Caco-2 (cell line): ENCODE measurements at regions not wholly inside any gene's neighbourhood (a gene's known extent, or its start where the extent isn't known, plus 50 kb on each side); places are given as distances from the start of the nearest gene placed in this dataset.

Experiments
- BruUV-seq: library from RNA; stranded (reverse); fragments of 400-500 nt; replicated peaks from 2 replicates; lab custom pipeline; 2021; lab: Mats Ljungman, UMichigan
- CTCF ChIA-PET: fragments of 300-600 bp; sonication (Branson Sonifier 250); formaldehyde crosslinking; loops from one replicate; lab custom pipeline; 2022; ENCODE audit warnings: antibody characterized with exemption; lab: Charles Lee
- POLR2A ChIA-PET: fragments of 300-600 bp; sonication (Branson Sonifier 250); formaldehyde crosslinking; loops from one replicate; lab custom pipeline; 2022; ENCODE audit warnings: antibody characterized with exemption; lab: Charles Lee
- DNase-seq, 2 experiments: peaks; one replicate each; pipeline versions ENCODE4 v3.0.0 to v3.0.0-alpha.2; 2020 to 2022
- H3K27me3 ChIP-seq: replicated peaks from 2 replicates; pipeline ENCODE4 v1.6.0; 2011; ENCODE audit warnings: low read length; ENCODE audit not compliant: control insufficient read depth, insufficient read depth
- H3K36me3 ChIP-seq: 2 replicates; pipeline ENCODE4 v1.5.1; 2011; ENCODE audit warnings: low read length; ENCODE audit not compliant: control insufficient read depth, insufficient read depth
- H3K4me1 ChIP-seq: fragments of 250-450 bp; sonication (Bioruptor Pico); 2 replicates; pipeline ENCODE4 v1.5.1; 2020; ENCODE audit warnings: mild to moderate bottlenecking
- H3K4me3 ChIP-seq: 2 replicates; pipeline ENCODE4 v1.5.1; 2011; ENCODE audit warnings: low read depth, mild to moderate bottlenecking, control low read depth, low read length
- H3K9me3 ChIP-seq: fragments of 250-450 bp; sonication (Bioruptor Pico); 2 replicates; pipeline ENCODE4 v1.5.1; 2020; ENCODE audit warnings: mild to moderate bottlenecking, moderate library complexity
- H3K27ac Mint-ChIP-seq: one replicate; pipeline ENCODE4 v1.8.0; 2022; ENCODE audit warnings: mixed read lengths; ENCODE audit not compliant: unreplicated experiment
- H3K27me3 Mint-ChIP-seq: one replicate; pipeline ENCODE4 v1.8.0; 2022; ENCODE audit warnings: mixed read lengths; ENCODE audit not compliant: insufficient read depth, unreplicated experiment
- H3K36me3 Mint-ChIP-seq: one replicate; pipeline ENCODE4 v1.8.0; 2022; ENCODE audit warnings: mild to moderate bottlenecking, mixed read lengths; ENCODE audit not compliant: insufficient read depth, unreplicated experiment
- H3K4me1 Mint-ChIP-seq: one replicate; pipeline ENCODE4 v1.8.0; 2022; ENCODE audit warnings: low read depth, mixed read lengths; ENCODE audit not compliant: unreplicated experiment
- H3K4me3 Mint-ChIP-seq: one replicate; pipeline ENCODE4 v1.8.0; 2022; ENCODE audit warnings: mild to moderate bottlenecking, moderate library complexity, mixed read lengths; ENCODE audit not compliant: unreplicated experiment
- H3K9me3 Mint-ChIP-seq: one replicate; pipeline ENCODE4 v1.8.0; 2022; ENCODE audit warnings: mixed read lengths; ENCODE audit not compliant: unreplicated experiment
- CTCF ChIP-seq, 2 experiments: fragments of 200-600 bp in 1 of 2; IDR thresholded peaks; 1 replicate in 1 of 2; 2 replicates in 1 of 2; pipeline versions ENCODE4 v1.5.1 to v1.8.0; 2011 to 2022; ENCODE audit warnings: antibody characterized with exemption in 1 of 2, control low read depth in 1 of 2, inconsistent platforms in 1 of 2, low read depth in 1 of 2, low read length in 1 of 2, mild to moderate bottlenecking in 1 of 2, moderate library complexity in 1 of 2; ENCODE audit not compliant: insufficient read depth in 1 of 2, severe bottlenecking in 1 of 2, unreplicated experiment in 1 of 2
- intact Hi-C: fragments of 100-400 bp; cut with micrococcal nuclease; formaldehyde crosslinking; loops from one replicate; pipeline ENCODE4 v1.10.0; 2022; ENCODE audit not compliant: unreplicated experiment

- no peaks in the 10 kb centered on the region for H3K4me1 ChIP-seq
- H3K36me3 ChIP-seq = no peaks in the 10 kb centered on the region
- Mint-ChIP-seq H3K27ac (no peak overlapping the region), H3K9me3 (no peaks in the 10 kb centered on the region), H3K27me3 (no peaks in the 10 kb centered on the region), H3K36me3 (no peaks in the 10 kb centered on the region), H3K4me1 (no peaks in the 10 kb centered on the region), H3K4me3 (no peak overlapping the region)
- no peaks in the 10 kb centered on the region; the same call in 1 of the 2 replicates for H3K27me3 ChIP-seq
- BruUV-seq = no TSS peak
- ChIA-PET POLR2A (no interaction called here), CTCF (no interaction called here)
- intact Hi-C loops = no loop called here
- no peak for DNase-seq
- H3K4me3 ChIP-seq = no peak overlapping the region
- no peak for TF ChIP-seq CTCF (IDR thresholded peaks at IDR 0.05; ENCODE audit: insufficient read depth in 1 of 2, low read depth in 1 of 2, low read length in 1 of 2, severe bottlenecking in 1 of 2, unreplicated experiment in 1 of 2)
- no peaks in the 10 kb centered on the region for H3K9me3 ChIP-seq
Measured at GRCh38 chr14:48526307-48526706, 850.9 kb upstream of the MDGA2 start.

- POLR2A ChIA-PET = no interaction called here
- Mint-ChIP-seq H3K27ac (no peak overlapping the region), H3K36me3 (no peaks in the 10 kb centered on the region), H3K9me3 (no peaks in the 10 kb centered on the region), H3K4me3 (no peak overlapping the region), H3K27me3 (no peaks in the 10 kb centered on the region), H3K4me1 (no peaks in the 10 kb centered on the region)
- no peaks in the 10 kb centered on the region for H3K36me3 ChIP-seq
- H3K9me3 ChIP-seq = no peaks in the 10 kb centered on the region
- DNase-seq = no peak
- no peak for TF ChIP-seq CTCF (IDR thresholded peaks at IDR 0.05; ENCODE audit: insufficient read depth in 1 of 2, low read depth in 1 of 2, low read length in 1 of 2, severe bottlenecking in 1 of 2, unreplicated experiment in 1 of 2)
- H3K4me3 ChIP-seq = no peak overlapping the region
- H3K27me3 ChIP-seq = no peaks in the 10 kb centered on the region
- CTCF ChIA-PET = no interaction called here
- BruUV-seq = no TSS peak
- intact Hi-C loops = no loop called here
- no peaks in the 10 kb centered on the region for H3K4me1 ChIP-seq
Measured at GRCh38 chr14:48504921-48505320, 829.5 kb upstream of the MDGA2 start.

GRCh38 chr14:48490756-48491155 is 815.4 kb upstream of the MDGA2 start:
- CTCF ChIA-PET = no interaction called here
- no peaks in the 10 kb centered on the region for H3K36me3 Mint-ChIP-seq
- H3K36me3 ChIP-seq = no peaks in the 10 kb centered on the region
- H3K4me3 Mint-ChIP-seq = no peak overlapping the region
- intact Hi-C loops = no loop called here
- no peaks in the 10 kb centered on the region for H3K27me3 Mint-ChIP-seq
- BruUV-seq = no TSS peak
- no peaks in the 10 kb centered on the region for H3K9me3 Mint-ChIP-seq
- H3K9me3 ChIP-seq = no peaks in the 10 kb centered on the region
- H3K4me1 Mint-ChIP-seq = no peaks in the 10 kb centered on the region
- H3K4me3 ChIP-seq = no peak overlapping the region
- H3K27ac Mint-ChIP-seq = no peak overlapping the region
- no peaks in the 10 kb centered on the region for H3K4me1 ChIP-seq
- TF ChIP-seq CTCF (IDR thresholded peaks at IDR 0.05; ENCODE audit: insufficient read depth in 1 of 2, low read depth in 1 of 2, low read length in 1 of 2, severe bottlenecking in 1 of 2, unreplicated experiment in 1 of 2) = no peak
- no peaks in the 10 kb centered on the region for H3K27me3 ChIP-seq
- POLR2A ChIA-PET = no interaction called here
- no peak for DNase-seq
